GM12878 (cell line): ENCODE measurements at regions not wholly inside any gene's neighbourhood (a gene's known extent, or its start where the extent isn't known, plus 50 kb on each side); places are given as distances from the start of the nearest gene placed in this dataset.

Experiments used
- ATAC-seq: fragments of 200-7000 bp; cut with Tn5 transposase; 3 replicates; pipeline ENCODE4 v1.9.1; 2020; ENCODE audit warnings: mild to moderate bottlenecking, moderate library complexity
- BruUV-seq: library from RNA; stranded (reverse); fragments of 400-500 nt; replicated peaks from 2 replicates; lab custom pipeline; 2021; lab: Mats Ljungman, UMichigan
- CTCF ChIA-PET: fragments of 300-600 bp; sonication (Branson Sonifier 250); formaldehyde crosslinking; extraction: SDS; loops from one replicate; lab custom pipeline; 2021; ENCODE audit warnings: inconsistent platforms; lab: Yijun Ruan, JAX
- POLR2A ChIA-PET: fragments of 350-600 bp; formaldehyde crosslinking; extraction: SDS; loops from one replicate; lab custom pipeline; 2021; ENCODE audit warnings: inconsistent platforms; lab: Charles Lee
- RAD21 ChIA-PET: fragments of 300-600 bp; sonication (Branson Sonifier 250); formaldehyde crosslinking; loops from one replicate; lab custom pipeline; 2023; ENCODE audit warnings: antibody characterized with exemption; ENCODE audit not compliant: unreplicated experiment; lab: Charles Lee
- SMC1A ChIA-PET: fragments of 300-600 bp; sonication (Branson Sonifier 250); formaldehyde crosslinking; loops from one replicate; lab custom pipeline; 2023; ENCODE audit not compliant: unreplicated experiment, uncharacterized antibody; lab: Charles Lee
- DNase-seq: peaks from one replicate; pipeline ENCODE4 v3.0.0-alpha.2; 2011; ENCODE audit warnings: low read depth, low spot score
- FAIRE-seq: peaks from 3 replicates; lab custom pipeline; 2011; peaks lifted over from hg19 to GRCh38; lab: Jason Lieb, UNC
- H2AFZ ChIP-seq: 2 replicates; pipeline ENCODE4 v1.6.0; 2011; ENCODE audit warnings: low read depth, low read length, control low read depth; ENCODE audit not compliant: control insufficient read depth
- H3K27ac ChIP-seq: 2 replicates; pipeline ENCODE4 v1.5.1; 2011; ENCODE audit warnings: control low read depth; ENCODE audit not compliant: control insufficient read depth, insufficient read depth
- H3K27me3 ChIP-seq, 2 experiments: replicated peaks in 1 of 2; 2 replicates each; pipeline versions ENCODE4 v1.6.0 to v1.6.1; 2011; ENCODE audit warnings: low read length in 1 of 2; ENCODE audit not compliant: control insufficient read depth in 2 of 2, insufficient read depth in 2 of 2
- H3K36me3 ChIP-seq, 2 experiments: 2 replicates each; pipeline ENCODE4 v1.5.1; 2011; ENCODE audit warnings: low read length in 1 of 2; ENCODE audit not compliant: control insufficient read depth in 2 of 2, insufficient read depth in 2 of 2
- H3K4me1 ChIP-seq: 2 replicates; pipeline ENCODE4 v1.6.1; 2011; ENCODE audit warnings: mild to moderate bottlenecking, low read length, moderate library complexity, mixed read lengths; ENCODE audit not compliant: control insufficient read depth, insufficient read depth
- H3K4me2 ChIP-seq: 2 replicates; pipeline ENCODE4 v1.6.0; 2011; ENCODE audit warnings: control low read depth; ENCODE audit not compliant: control insufficient read depth, insufficient read depth
- H3K4me3 ChIP-seq: fragments of 200-600 bp; sonication (generic); 2 replicates; pipeline ENCODE4 v1.5.1; 2016
- H3K79me2 ChIP-seq: 2 replicates; pipeline ENCODE4 v1.6.0; 2011; ENCODE audit warnings: low read length; ENCODE audit not compliant: control insufficient read depth, insufficient read depth
- H3K9ac ChIP-seq: 2 replicates; pipeline ENCODE4 v1.8.0; 2011; ENCODE audit warnings: low read length, control low read depth, mixed read lengths; ENCODE audit not compliant: control insufficient read depth, insufficient read depth
- H3K9me3 ChIP-seq: replicated peaks from 3 replicates; pipeline ENCODE4 v1.5.1; 2011; ENCODE audit warnings: mild to moderate bottlenecking, low read length; ENCODE audit not compliant: control insufficient read depth, insufficient read depth
- H4K20me1 ChIP-seq: 2 replicates; pipeline ENCODE4 v1.6.0; 2011; ENCODE audit not compliant: control insufficient read depth, insufficient read depth
- CHD2 ChIP-seq: IDR thresholded peaks from 2 replicates; pipeline ENCODE4 v1.6.1; 2011; ENCODE audit warnings: low read depth, low read length, improper control_type of control experiment, borderline replicate concordance
- CHD4 ChIP-seq: fragments of 200-600 bp; sonication (generic); IDR thresholded peaks from 2 replicates; pipeline ENCODE4 v1.6.1; 2016; ENCODE audit warnings: mild to moderate bottlenecking
- ESRRA ChIP-seq: IDR thresholded peaks from 2 replicates; pipeline ENCODE4 v1.6.1; 2012; ENCODE audit warnings: mild to moderate bottlenecking, low read length, improper control_type of control experiment
- KAT2A ChIP-seq: conservative IDR thresholded peaks from 2 replicates; pipeline ENCODE4 v1.6.1; 2011; ENCODE audit warnings: low read depth, low read length; ENCODE audit not compliant: control insufficient read depth
- NKRF ChIP-seq: fragments of 450-650 bp; conservative IDR thresholded peaks from 2 replicates; pipeline ENCODE4 v1.6.1; 2017; ENCODE audit warnings: mild to moderate bottlenecking, moderate library complexity
- PAX5 ChIP-seq: IDR thresholded peaks from 2 replicates; pipeline ENCODE4 v1.6.1; 2011; ENCODE audit warnings: low read depth, low read length, borderline replicate concordance
- POLR2AphosphoS2 ChIP-seq: IDR thresholded peaks from 2 replicates; pipeline ENCODE4 v1.6.1; 2011; ENCODE audit warnings: low read depth, mild to moderate bottlenecking, low read length, improper control_type of control experiment, moderate library complexity
- PRDM15 ChIP-seq: fragments of 450-650 bp; formaldehyde crosslinking; IDR thresholded peaks from 2 replicates; pipeline ENCODE4 v1.4.0; 2020; ENCODE audit warnings: mild to moderate bottlenecking, moderate library complexity
- RB1 ChIP-seq: fragments of 450-650 bp; formaldehyde crosslinking; IDR thresholded peaks from 2 replicates; pipeline ENCODE4 v1.6.1; 2017; ENCODE audit warnings: mild to moderate bottlenecking, borderline replicate concordance
- RELA ChIP-seq: fragments of 450-650 bp; IDR thresholded peaks from 2 replicates; pipeline ENCODE4 v1.8.0; 2014; ENCODE audit warnings: borderline replicate concordance; ENCODE audit not compliant: partially characterized antibody
- RFX5 ChIP-seq: IDR thresholded peaks from 2 replicates; pipeline ENCODE4 v1.6.1; 2011; ENCODE audit warnings: low read depth, low read length, improper control_type of control experiment
- TAF1 ChIP-seq: IDR thresholded peaks from 2 replicates; pipeline ENCODE4 v1.6.1; 2011; ENCODE audit warnings: mild to moderate bottlenecking, low read depth, low read length, borderline replicate concordance
- TARDBP ChIP-seq: IDR thresholded peaks from 2 replicates; pipeline ENCODE4 v1.6.1; 2016; ENCODE audit warnings: borderline replicate concordance
- TCF12 ChIP-seq: IDR thresholded peaks from 2 replicates; pipeline ENCODE4 v1.6.1; 2011; ENCODE audit warnings: low read depth, mild to moderate bottlenecking, low read length
- ZNF274 ChIP-seq: IDR thresholded peaks from one replicate; pipeline ENCODE4 v1.8.0; 2011; ENCODE audit not compliant: insufficient read length, insufficient read depth
- WGBS: methylation state at CpG from one replicate; pipeline ENCODE4 v1.1.6; 2016; ENCODE audit warnings: low lambda C conversion rate; ENCODE audit not compliant: insufficient replicate concordance, insufficient coverage; ENCODE audit errors: missing lambda C conversion rate; 5-methylcytosine and 5-hydroxymethylcytosine counted together
- in situ Hi-C: fragments of 300-500 bp; cut with MboI; formaldehyde crosslinking; loops from 9 replicates; pipeline ENCODE4 v1.14.3; 2018; ENCODE audit warnings: mixed read lengths
- intact Hi-C: fragments of 100-400 bp; cut with micrococcal nuclease; formaldehyde crosslinking; loops from one replicate; pipeline ENCODE4 v1.14.2; 2022; ENCODE audit not compliant: unreplicated experiment

- Histone ChIP-seq H3K27me3 (no peaks in the 10 kb centered on the region), H3K79me2 (no peaks in the 10 kb centered on the region), H3K4me2 (no peak overlapping the region), H3K27ac (no peak overlapping the region), H4K20me1 (no peaks in the 10 kb centered on the region), H2AFZ (no peak overlapping the region), H3K4me1 (no peaks in the 10 kb centered on the region), H3K36me3 (no peaks in the 10 kb centered on the region), H3K9ac (no peak overlapping the region), H3K9me3 (no peaks in the 10 kb centered on the region; the same call in 2 of the 3 replicates), H3K4me3 (no peak overlapping the region)
- ChIA-PET CTCF (interaction anchor here (1.0 kb wide), 1 partner anchor 82 kb away, joined by 4 read pairs; no protein-coding TSS in a partner anchor), POLR2A (no interaction called here), RAD21 (no interaction called here), SMC1A (interaction anchor here (0.6 kb wide), 1 partner anchor 86 kb away, joined by 3 read pairs; no protein-coding TSS in a partner anchor)
- TF ChIP-seq RB1 (no peak), ZNF274 (no peak), TARDBP (no peak), PRDM15 (CRISPR knock-in tag) (no peak), KAT2A (no peak), CHD2 (no peak), TAF1 (no peak), RFX5 (no peak), CHD4 (no peak), TCF12 (no peak), POLR2AphosphoS2 (no peak), ESRRA (no peak), PAX5 (no peak), NKRF (no peak), RELA (no peak)
- in situ Hi-C loops (no loop called here), intact Hi-C loops (no loop called here)
- ATAC-seq: no peak
- no peak for FAIRE-seq
- no TSS peak for BruUV-seq
- DNase-seq: no peak
- 100% methylated on average over 1 of the region's 1 CpG for WGBS
Measured at GRCh38 chr3:106510206-106510605, 641.4 kb upstream of the CBLB start.
